ENCODE measurements at regions not wholly inside any gene's neighbourhood (a gene's known extent, or its start where the extent isn't known, plus 50 kb on each side); places are given as distances from the start of the nearest gene placed in this dataset.
A peak's percentile ranks its signal among the peaks of the same experiment; 100 is the strongest.
"Not testable (repeated sequence)": the region's sequence is repeated elsewhere in the genome, so short reads cannot be mapped to it uniquely, and the experiment has no call there.

DNA sequence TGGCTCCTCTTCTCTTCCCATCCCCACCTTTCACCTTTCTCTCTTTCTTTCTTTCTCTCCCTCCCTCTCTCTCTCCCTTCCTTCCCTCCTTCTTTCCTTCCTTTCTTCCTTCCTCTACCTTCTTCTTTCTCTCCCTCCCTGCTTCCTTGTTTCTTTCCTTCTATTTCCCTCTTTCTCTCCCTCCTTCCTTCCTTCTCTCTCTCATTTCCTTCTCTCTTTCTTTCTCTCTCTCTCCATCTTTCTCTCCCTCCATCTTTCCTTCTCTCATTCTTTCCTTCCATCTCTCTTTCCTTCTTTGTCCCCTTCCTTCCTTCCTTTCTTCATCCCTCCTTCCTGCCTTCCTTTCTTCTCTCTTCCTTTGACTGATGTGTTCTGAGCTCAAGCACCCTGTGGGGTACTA, 1467.0 kb upstream of the DEFB115 start:
- POLR2A ChIA-PET = no interaction called here
- DNase-seq = no peak
- Mint-ChIP-seq H3K4me3 (no peak overlapping the region), H3K27me3 (no peaks in the 10 kb centered on the region), H3K4me1 (no peaks in the 10 kb centered on the region), H3K27ac (no peak overlapping the region), H3K9me3 (peaks cover 32% of the 10 kb centered on the region), H3K36me3 (ENCODE audit: low read depth) (no peaks in the 10 kb centered on the region)
- CTCF ChIA-PET = no interaction called here

DNA sequence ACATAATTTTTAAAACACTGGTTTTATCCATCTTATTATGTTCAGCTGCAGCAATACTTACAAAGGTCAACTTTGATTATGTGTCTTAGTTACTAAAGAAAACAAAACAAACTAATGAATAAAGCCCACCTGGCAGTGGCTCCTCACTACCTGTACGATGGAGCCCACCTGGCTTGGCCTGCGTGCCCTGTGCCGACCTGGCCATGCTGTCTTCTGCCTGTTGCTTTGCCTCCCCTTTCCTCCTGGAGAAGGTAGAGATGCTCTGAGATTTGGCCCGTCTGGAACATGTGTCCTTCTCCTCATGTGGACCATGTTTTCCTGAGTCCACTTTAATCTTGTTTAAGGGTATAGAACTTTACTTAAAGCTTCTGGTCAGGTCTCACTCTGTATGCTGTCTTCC, 1426.0 kb upstream of the DEFB115 start:
- H3K27me3 Mint-ChIP-seq; POLR2A ChIA-PET; CTCF ChIA-PET; H3K36me3 Mint-ChIP-seq (ENCODE audit: low read depth); H3K27ac Mint-ChIP-seq; H3K4me1 Mint-ChIP-seq; H3K4me3 Mint-ChIP-seq; DNase-seq: not testable (repeated sequence)
- peaks cover 26% of the 10 kb centered on the region for H3K9me3 Mint-ChIP-seq

GRCh38 chr20:29868014-29868413, 1389.5 kb upstream of the DEFB115 start:
- H3K4me1 Mint-ChIP-seq; DNase-seq; H3K27ac Mint-ChIP-seq; H3K36me3 Mint-ChIP-seq (ENCODE audit: low read depth); POLR2A ChIA-PET; CTCF ChIA-PET; H3K4me3 Mint-ChIP-seq; H3K27me3 Mint-ChIP-seq: not testable (repeated sequence)
- H3K9me3 Mint-ChIP-seq = peaks cover 30% of the 10 kb centered on the region

- H3K4me3 Mint-ChIP-seq; POLR2A ChIA-PET; H3K4me1 Mint-ChIP-seq; CTCF ChIA-PET; H3K27me3 Mint-ChIP-seq; H3K27ac Mint-ChIP-seq; DNase-seq; H3K36me3 Mint-ChIP-seq (ENCODE audit: low read depth): not testable (repeated sequence)
- H3K9me3 Mint-ChIP-seq = peaks cover 32% of the 10 kb centered on the region
Measured at GRCh38 chr20:29868688-29869087, 1388.8 kb upstream of the DEFB115 start.

GRCh38 chr20:29871816-29872215, 1385.6 kb upstream of the DEFB115 start:
- H3K27me3 Mint-ChIP-seq; H3K27ac Mint-ChIP-seq; H3K36me3 Mint-ChIP-seq (ENCODE audit: low read depth); H3K4me1 Mint-ChIP-seq; H3K4me3 Mint-ChIP-seq; POLR2A ChIA-PET; CTCF ChIA-PET; DNase-seq: not testable (repeated sequence)
- H3K9me3 Mint-ChIP-seq = peaks cover 30% of the 10 kb centered on the region

DNA sequence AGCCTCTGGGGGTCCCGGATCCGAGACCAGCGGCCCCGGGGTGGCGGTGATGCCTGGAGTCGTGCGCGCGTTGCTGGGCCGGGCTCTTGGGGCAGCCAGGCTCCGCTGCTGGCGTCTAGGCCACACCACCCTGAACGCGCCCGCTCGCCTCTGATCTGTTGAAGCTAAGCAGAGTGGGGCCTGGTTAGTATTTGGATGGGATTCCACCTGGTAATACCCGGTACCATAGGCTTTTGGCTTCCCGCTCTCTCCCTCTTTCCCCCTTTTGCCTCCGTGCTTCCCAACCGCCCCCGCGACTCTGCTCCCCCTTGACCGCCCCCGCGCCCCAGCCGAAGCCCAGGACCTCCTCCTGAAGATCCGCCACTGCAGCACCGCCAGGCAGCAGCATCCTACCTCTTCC, 1383.5 kb upstream of the DEFB115 start:
- Mint-ChIP-seq H3K4me3 (no peak overlapping the region), H3K9me3 (peaks cover 38% of the 10 kb centered on the region), H3K27me3 (no peaks in the 10 kb centered on the region), H3K36me3 (ENCODE audit: low read depth) (peaks cover 7% of the 10 kb centered on the region), H3K4me1 (no peaks in the 10 kb centered on the region), H3K27ac (no peak overlapping the region)
- POLR2A ChIA-PET = no interaction called here
- CTCF ChIA-PET = interaction anchor here (0.6 kb wide), 1 partner anchor 1706 kb away, joined by 4 read pairs; no protein-coding TSS in a partner anchor
- no peak for DNase-seq

GRCh38 chr20:29874476-29875202, 1382.8 kb upstream of the DEFB115 start:
- H3K9me3 Mint-ChIP-seq = peaks cover 35% of the 10 kb centered on the region
- no peak for DNase-seq
- H3K27ac Mint-ChIP-seq = no peak overlapping the region
- ChIA-PET CTCF (no interaction called here), POLR2A (no interaction called here)
- H3K27me3 Mint-ChIP-seq = no peaks in the 10 kb centered on the region
- no peak overlapping the region for H3K4me3 Mint-ChIP-seq
- H3K36me3 Mint-ChIP-seq (ENCODE audit: low read depth) = peaks cover 7% of the 10 kb centered on the region
- no peaks in the 10 kb centered on the region for H3K4me1 Mint-ChIP-seq

GRCh38 chr20:29875321-29876083, 1382.0 kb upstream of the DEFB115 start:
- H3K9me3 Mint-ChIP-seq = peaks cover 36% of the 10 kb centered on the region
- H3K4me3 Mint-ChIP-seq; H3K27ac Mint-ChIP-seq; DNase-seq; H3K36me3 Mint-ChIP-seq (ENCODE audit: low read depth); H3K27me3 Mint-ChIP-seq; CTCF ChIA-PET; H3K4me1 Mint-ChIP-seq; POLR2A ChIA-PET: not testable (repeated sequence)

- POLR2A ChIA-PET; H3K4me1 Mint-ChIP-seq; CTCF ChIA-PET; H3K36me3 Mint-ChIP-seq (ENCODE audit: low read depth); H3K4me3 Mint-ChIP-seq; DNase-seq; H3K27ac Mint-ChIP-seq; H3K27me3 Mint-ChIP-seq: not testable (repeated sequence)
- H3K9me3 Mint-ChIP-seq = peaks cover 39% of the 10 kb centered on the region
Measured at GRCh38 chr20:29876084-29876910, 1381.2 kb upstream of the DEFB115 start.

DNA sequence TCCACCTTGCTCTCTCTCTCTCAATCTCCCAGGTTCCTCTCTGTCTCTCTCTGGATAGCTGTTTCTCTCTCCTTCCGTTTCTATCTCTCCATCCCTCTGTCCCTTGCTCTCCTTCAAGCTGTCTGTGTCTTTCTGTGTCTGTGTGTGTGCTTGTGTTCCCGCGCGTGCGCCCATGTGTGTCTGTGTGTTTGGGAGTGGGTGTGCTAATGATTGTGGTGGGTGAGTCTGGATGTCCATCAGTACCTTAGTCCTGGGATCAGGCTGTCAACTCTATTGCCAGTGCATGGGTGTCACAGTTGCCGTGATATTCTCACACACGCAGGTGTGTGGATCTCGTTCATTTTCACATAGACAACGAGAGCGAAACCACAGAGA, 1380.6 kb upstream of the DEFB115 start:
- Mint-ChIP-seq H3K9me3 (peaks cover 39% of the 10 kb centered on the region), H3K27me3 (no peaks in the 10 kb centered on the region), H3K4me3 (no peak overlapping the region), H3K27ac (no peak overlapping the region), H3K4me1 (no peaks in the 10 kb centered on the region), H3K36me3 (ENCODE audit: low read depth) (peaks cover 7% of the 10 kb centered on the region)
- no peak for DNase-seq
- ChIA-PET POLR2A (no interaction called here), CTCF (no interaction called here)

DNA sequence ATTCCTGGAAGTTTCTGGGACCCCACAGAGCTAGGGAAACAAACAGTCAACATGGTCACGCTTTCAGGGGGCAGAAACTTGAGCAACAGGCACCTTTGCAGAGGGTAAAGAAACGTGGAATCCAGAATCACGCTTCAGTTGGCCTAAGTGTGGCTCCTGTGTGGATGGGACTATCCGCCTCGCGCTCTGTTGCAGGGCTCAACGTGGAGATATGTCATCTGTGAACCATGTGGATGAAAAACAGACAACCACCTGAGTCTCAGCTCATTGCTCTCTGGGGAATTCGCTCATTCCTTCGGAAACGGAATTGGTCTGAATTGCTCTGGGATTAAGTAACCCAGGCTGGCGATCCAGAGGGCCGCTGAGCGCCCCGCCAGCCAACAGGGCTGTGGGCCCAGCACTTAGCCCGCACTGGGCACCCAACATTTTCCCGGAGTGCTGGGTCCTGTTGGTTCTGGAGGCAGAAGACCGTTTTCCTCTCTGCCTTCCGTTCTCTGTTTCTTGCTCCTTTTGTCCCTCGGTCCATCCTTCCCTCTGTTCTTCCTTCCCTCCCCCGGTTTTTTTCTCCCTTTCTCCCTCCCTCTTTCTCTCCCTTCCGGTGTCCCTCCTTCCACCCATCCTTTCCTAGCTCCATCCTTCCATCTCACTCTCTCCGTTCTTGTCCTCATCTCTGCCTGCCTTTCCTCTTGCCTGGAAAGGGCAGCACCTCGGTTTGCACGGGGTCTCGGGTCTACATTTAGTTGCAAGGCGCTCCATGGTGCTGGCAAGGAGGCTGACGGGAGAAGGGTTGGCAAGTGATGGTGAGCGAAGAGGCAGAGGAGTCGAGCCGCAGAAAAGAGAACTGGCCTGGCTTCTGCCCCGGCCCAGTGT, 1379.8 kb upstream of the DEFB115 start:
- Mint-ChIP-seq H3K4me3 (peak overlapping the region; percentile 48), H3K9me3 (peaks cover 42% of the 10 kb centered on the region)
- CTCF ChIA-PET; DNase-seq; H3K4me1 Mint-ChIP-seq; H3K27me3 Mint-ChIP-seq; POLR2A ChIA-PET; H3K36me3 Mint-ChIP-seq (ENCODE audit: low read depth); H3K27ac Mint-ChIP-seq: not testable (repeated sequence)

DNA sequence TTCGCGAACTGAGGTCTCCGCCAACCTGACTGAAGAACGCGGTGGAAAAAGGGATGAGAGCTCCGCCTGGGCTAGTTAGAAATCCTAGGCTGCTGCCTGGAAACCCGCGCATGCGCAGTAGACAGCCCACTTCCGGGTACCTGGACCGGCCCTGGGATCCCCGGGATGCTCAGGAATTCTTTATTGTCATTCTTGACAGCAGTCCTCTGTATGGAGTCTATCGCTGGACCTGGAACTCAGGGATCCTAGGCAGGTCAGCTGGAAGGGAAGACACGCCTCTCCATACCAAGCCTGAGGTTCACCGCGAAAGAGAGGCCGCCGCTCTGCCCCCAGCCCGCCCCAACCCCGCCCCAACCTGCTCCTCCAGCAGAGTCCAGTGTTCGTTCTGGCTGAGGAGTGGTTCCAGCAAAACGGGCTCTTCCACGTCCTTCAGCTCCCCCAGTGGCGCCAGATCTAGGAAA, 1379.2 kb upstream of the DEFB115 start:
- peaks cover 7% of the 10 kb centered on the region for H3K36me3 Mint-ChIP-seq (ENCODE audit: low read depth)
- no peak for DNase-seq
- H3K27me3 Mint-ChIP-seq = no peaks in the 10 kb centered on the region
- ChIA-PET CTCF (no interaction called here), POLR2A (no interaction called here)
- H3K4me3 Mint-ChIP-seq = peak overlapping the region; percentile 48
- H3K27ac Mint-ChIP-seq = no peak overlapping the region
- peaks cover 37% of the 10 kb centered on the region for H3K9me3 Mint-ChIP-seq
- H3K4me1 Mint-ChIP-seq = no peaks in the 10 kb centered on the region
